ENCODE measurements at regions not wholly inside any gene's neighbourhood (a gene's known extent, or its start where the extent isn't known, plus 50 kb on each side); places are given as distances from the start of the nearest gene placed in this dataset.

GRCh38 chr5:10130881-10131280, 118.8 kb downstream of the ATPSCKMT start:
- Histone ChIP-seq H3K4me3 (ENCODE audit: low read length) (no peak overlapping the region), H3K9me3 (ENCODE audit: control insufficient read depth, insufficient read depth, low read length) (no peaks in the 10 kb centered on the region), H3K4me1 (ENCODE audit: control insufficient read depth, insufficient read depth, low read length) (no peaks in the 10 kb centered on the region; the same call in 1 of the 2 replicates), H3K36me3 (ENCODE audit: control insufficient read depth, insufficient read depth, low read length) (no peaks in the 10 kb centered on the region), H3K27ac (ENCODE audit: low read length) (no peak overlapping the region), H3K27me3 (ENCODE audit: control insufficient read depth, insufficient read depth, low read length) (no peaks in the 10 kb centered on the region)
- no CpG with 5 or more reads among the region's 3 CpGs for WGBS (ENCODE audit: insufficient coverage, insufficient read length)
- no peak for DNase-seq (ENCODE audit: low read depth, low spot score)

GRCh38 chr5:10126900-10127299, 122.8 kb downstream of the ATPSCKMT start:
- H3K4me1 ChIP-seq (ENCODE audit: control insufficient read depth, insufficient read depth, low read length): no peaks in the 10 kb centered on the region; the same call in 1 of the 2 replicates
- H3K9me3 ChIP-seq (ENCODE audit: control insufficient read depth, insufficient read depth, low read length): no peaks in the 10 kb centered on the region
- no peaks in the 10 kb centered on the region for H3K36me3 ChIP-seq (ENCODE audit: control insufficient read depth, insufficient read depth, low read length)
- no peak overlapping the region for H3K27ac ChIP-seq (ENCODE audit: low read length)
- DNase-seq (ENCODE audit: low read depth, low spot score): no peak
- no CpG with 5 or more reads among the region's 6 CpGs for WGBS (ENCODE audit: insufficient coverage, insufficient read length)
- H3K4me3 ChIP-seq (ENCODE audit: low read length): no peak overlapping the region
- no peaks in the 10 kb centered on the region for H3K27me3 ChIP-seq (ENCODE audit: control insufficient read depth, insufficient read depth, low read length)

- no peak overlapping the region for H3K27ac ChIP-seq (ENCODE audit: low read length)
- H3K27me3 ChIP-seq (ENCODE audit: control insufficient read depth, insufficient read depth, low read length): no peaks in the 10 kb centered on the region
- no peaks in the 10 kb centered on the region for H3K9me3 ChIP-seq (ENCODE audit: control insufficient read depth, insufficient read depth, low read length)
- H3K36me3 ChIP-seq (ENCODE audit: control insufficient read depth, insufficient read depth, low read length): no peaks in the 10 kb centered on the region
- no peak overlapping the region for H3K4me3 ChIP-seq (ENCODE audit: low read length)
- no CpG with 5 or more reads among the region's 9 CpGs for WGBS (ENCODE audit: insufficient coverage, insufficient read length)
- H3K4me1 ChIP-seq (ENCODE audit: control insufficient read depth, insufficient read depth, low read length): no peaks in the 10 kb centered on the region; the same call in 1 of the 2 replicates
- no peak for DNase-seq (ENCODE audit: low read depth, low spot score)
Observed at GRCh38 chr5:10125116-10125515, 124.6 kb downstream of the ATPSCKMT start.

GRCh38 chr5:10124287-10124686, 125.4 kb downstream of the ATPSCKMT start:
- Histone ChIP-seq H3K27me3 (ENCODE audit: control insufficient read depth, insufficient read depth, low read length) (no peaks in the 10 kb centered on the region), H3K9me3 (ENCODE audit: control insufficient read depth, insufficient read depth, low read length) (no peaks in the 10 kb centered on the region), H3K36me3 (ENCODE audit: control insufficient read depth, insufficient read depth, low read length) (no peaks in the 10 kb centered on the region), H3K4me1 (ENCODE audit: control insufficient read depth, insufficient read depth, low read length) (no peaks in the 10 kb centered on the region; the same call in 1 of the 2 replicates), H3K27ac (ENCODE audit: low read length) (no peak overlapping the region), H3K4me3 (ENCODE audit: low read length) (no peak overlapping the region)
- DNase-seq (ENCODE audit: low read depth, low spot score): no peak
- WGBS (ENCODE audit: insufficient coverage, insufficient read length): no CpG with 5 or more reads among the region's 9 CpGs

GRCh38 chr5:10123254-10123989, 126.3 kb downstream of the ATPSCKMT start:
- no CpG with 5 or more reads among the region's 7 CpGs for WGBS (ENCODE audit: insufficient coverage, insufficient read length)
- DNase-seq (ENCODE audit: low read depth, low spot score): no peak

GRCh38 chr5:10122076-10122726, 127.5 kb downstream of the ATPSCKMT start:
- Histone ChIP-seq H3K4me3 (ENCODE audit: low read length) (no peak overlapping the region), H3K27ac (ENCODE audit: low read length) (no peak overlapping the region), H3K36me3 (ENCODE audit: control insufficient read depth, insufficient read depth, low read length) (no peaks in the 10 kb centered on the region), H3K9me3 (ENCODE audit: control insufficient read depth, insufficient read depth, low read length) (no peaks in the 10 kb centered on the region), H3K27me3 (ENCODE audit: control insufficient read depth, insufficient read depth, low read length) (no peaks in the 10 kb centered on the region), H3K4me1 (ENCODE audit: control insufficient read depth, insufficient read depth, low read length) (no peaks in the 10 kb centered on the region)
- no peak for DNase-seq (ENCODE audit: low read depth, low spot score)
- WGBS (ENCODE audit: insufficient coverage, insufficient read length): no CpG with 5 or more reads among the region's 1 CpG

More at GRCh38 chr5:10123254-10123989, 126.3 kb downstream of the ATPSCKMT start:
- Histone ChIP-seq H3K9me3 (ENCODE audit: control insufficient read depth, insufficient read depth, low read length) (no peaks in the 10 kb centered on the region), H3K27ac (ENCODE audit: low read length) (no peak overlapping the region), H3K27me3 (ENCODE audit: control insufficient read depth, insufficient read depth, low read length) (no peaks in the 10 kb centered on the region), H3K4me3 (ENCODE audit: low read length) (no peak overlapping the region), H3K4me1 (ENCODE audit: control insufficient read depth, insufficient read depth, low read length) (no peaks in the 10 kb centered on the region; the same call in 1 of the 2 replicates), H3K36me3 (ENCODE audit: control insufficient read depth, insufficient read depth, low read length) (no peaks in the 10 kb centered on the region)

GRCh38 chr5:10120934-10121333, 128.8 kb downstream of the ATPSCKMT start:
- no peak for DNase-seq (ENCODE audit: low read depth, low spot score)
- Histone ChIP-seq H3K36me3 (ENCODE audit: control insufficient read depth, insufficient read depth, low read length) (no peaks in the 10 kb centered on the region), H3K4me1 (ENCODE audit: control insufficient read depth, insufficient read depth, low read length) (no peaks in the 10 kb centered on the region), H3K9me3 (ENCODE audit: control insufficient read depth, insufficient read depth, low read length) (no peaks in the 10 kb centered on the region), H3K27ac (ENCODE audit: low read length) (no peak overlapping the region), H3K4me3 (ENCODE audit: low read length) (no peak overlapping the region), H3K27me3 (ENCODE audit: control insufficient read depth, insufficient read depth, low read length) (no peaks in the 10 kb centered on the region)
- no CpG with 5 or more reads among the region's 7 CpGs for WGBS (ENCODE audit: insufficient coverage, insufficient read length)

GRCh38 chr5:10118150-10118549, 131.5 kb downstream of the ATPSCKMT start:
- Histone ChIP-seq H3K27me3 (ENCODE audit: control insufficient read depth, insufficient read depth, low read length) (no peaks in the 10 kb centered on the region), H3K36me3 (ENCODE audit: control insufficient read depth, insufficient read depth, low read length) (no peaks in the 10 kb centered on the region), H3K27ac (ENCODE audit: low read length) (no peak overlapping the region), H3K9me3 (ENCODE audit: control insufficient read depth, insufficient read depth, low read length) (no peaks in the 10 kb centered on the region), H3K4me3 (ENCODE audit: low read length) (no peak overlapping the region), H3K4me1 (ENCODE audit: control insufficient read depth, insufficient read depth, low read length) (no peaks in the 10 kb centered on the region)
- no peak for DNase-seq (ENCODE audit: low read depth, low spot score)

- H3K27me3 ChIP-seq (ENCODE audit: control insufficient read depth, insufficient read depth, low read length): no peaks in the 10 kb centered on the region
- no peak overlapping the region for H3K4me3 ChIP-seq (ENCODE audit: low read length)
- H3K4me1 ChIP-seq (ENCODE audit: control insufficient read depth, insufficient read depth, low read length): no peaks in the 10 kb centered on the region
- DNase-seq (ENCODE audit: low read depth, low spot score): no peak
- H3K9me3 ChIP-seq (ENCODE audit: control insufficient read depth, insufficient read depth, low read length): no peaks in the 10 kb centered on the region
- H3K36me3 ChIP-seq (ENCODE audit: control insufficient read depth, insufficient read depth, low read length): no peaks in the 10 kb centered on the region
- H3K27ac ChIP-seq (ENCODE audit: low read length): no peak overlapping the region
Observed at GRCh38 chr5:10116594-10116993, 133.1 kb downstream of the ATPSCKMT start.

GRCh38 chr5:10115669-10116068, 134.0 kb downstream of the ATPSCKMT start:
- H3K27me3 ChIP-seq (ENCODE audit: control insufficient read depth, insufficient read depth, low read length): no peaks in the 10 kb centered on the region
- WGBS (ENCODE audit: insufficient coverage, insufficient read length): no CpG with 5 or more reads among the region's 4 CpGs

GRCh38 chr5:10111571-10111970, 138.1 kb downstream of the ATPSCKMT start:
- no peaks in the 10 kb centered on the region for H3K36me3 ChIP-seq (ENCODE audit: control insufficient read depth, insufficient read depth, low read length)
- H3K27ac ChIP-seq (ENCODE audit: low read length): no peak overlapping the region
- H3K4me1 ChIP-seq (ENCODE audit: control insufficient read depth, insufficient read depth, low read length): no peaks in the 10 kb centered on the region
- peak; percentile 66 for DNase-seq (ENCODE audit: low read depth, low spot score)
- H3K4me3 ChIP-seq (ENCODE audit: low read length): no peak overlapping the region
- no peaks in the 10 kb centered on the region for H3K27me3 ChIP-seq (ENCODE audit: control insufficient read depth, insufficient read depth, low read length)
- H3K9me3 ChIP-seq (ENCODE audit: control insufficient read depth, insufficient read depth, low read length): no peaks in the 10 kb centered on the region
- WGBS (ENCODE audit: insufficient coverage, insufficient read length): no CpG with 5 or more reads among the region's 7 CpGs

More at GRCh38 chr5:10115669-10116068, 134.0 kb downstream of the ATPSCKMT start:
- no peak for DNase-seq (ENCODE audit: low read depth, low spot score)
- no peak overlapping the region for H3K27ac ChIP-seq (ENCODE audit: low read length)
- no peaks in the 10 kb centered on the region for H3K9me3 ChIP-seq (ENCODE audit: control insufficient read depth, insufficient read depth, low read length)
- H3K4me1 ChIP-seq (ENCODE audit: control insufficient read depth, insufficient read depth, low read length): no peaks in the 10 kb centered on the region
- no peaks in the 10 kb centered on the region for H3K36me3 ChIP-seq (ENCODE audit: control insufficient read depth, insufficient read depth, low read length)
- H3K4me3 ChIP-seq (ENCODE audit: low read length): no peak overlapping the region

Data from iPS DF 6.9 (cell line).